H9 (cell line): ENCODE measurements at regions not wholly inside any gene's neighbourhood (a gene's known extent, or its start where the extent isn't known, plus 50 kb on each side); places are given as distances from the start of the nearest gene placed in this dataset.

Experiments used
- DNase-seq: peaks from one replicate; pipeline ENCODE4 v3.0.0-alpha.2; 2017
- H2AFZ ChIP-seq: one replicate; pipeline ENCODE4 v1.6.1; 2013; ENCODE audit warnings: mild to moderate bottlenecking, low read length, control low read depth, moderate library complexity
- H2AK5ac ChIP-seq: 2 replicates; pipeline ENCODE4 v1.6.1; 2013; ENCODE audit warnings: low read length, control low read depth, mixed read lengths; ENCODE audit not compliant: insufficient read length
- H2BK120ac ChIP-seq: one replicate; pipeline ENCODE4 v1.6.1; 2013; ENCODE audit warnings: low read depth, mild to moderate bottlenecking, low read length, control low read depth, inconsistent platforms; ENCODE audit not compliant: poor library complexity, severe bottlenecking
- H2BK12ac ChIP-seq: 2 replicates; pipeline ENCODE4 v1.6.1; 2013; ENCODE audit warnings: low read length, control low read depth, mixed read lengths, low read depth; ENCODE audit not compliant: insufficient read length
- H2BK15ac ChIP-seq: 2 replicates; pipeline ENCODE4 v1.6.1; 2013; ENCODE audit warnings: low read depth, low read length, control low read depth
- H2BK20ac ChIP-seq: one replicate; pipeline ENCODE4 v1.6.1; 2013; ENCODE audit warnings: low read depth, mild to moderate bottlenecking, low read length, control low read depth, inconsistent platforms; ENCODE audit not compliant: poor library complexity, severe bottlenecking
- H2BK5ac ChIP-seq: 2 replicates; pipeline ENCODE4 v1.6.1; 2013; ENCODE audit warnings: low read length, control low read depth, mixed read lengths; ENCODE audit not compliant: insufficient read length
- H3K14ac ChIP-seq: 2 replicates; pipeline ENCODE4 v1.6.1; 2013; ENCODE audit warnings: low read length, control low read depth; ENCODE audit not compliant: insufficient read depth
- H3K18ac ChIP-seq: 2 replicates; pipeline ENCODE4 v1.6.1; 2013; ENCODE audit warnings: low read depth, mild to moderate bottlenecking, mixed read lengths, low read length, control low read depth; ENCODE audit not compliant: insufficient read length
- H3K23ac ChIP-seq: 2 replicates; pipeline ENCODE4 v1.6.1; 2013; ENCODE audit warnings: low read length, control low read depth, mixed read lengths, low read depth; ENCODE audit not compliant: insufficient read length
- H3K23me2 ChIP-seq: 2 replicates; pipeline ENCODE4 v1.6.1; 2013; ENCODE audit warnings: low read depth, mild to moderate bottlenecking, mixed read lengths, low read length, control low read depth; ENCODE audit not compliant: insufficient read length, poor library complexity, severe bottlenecking
- H3K27ac ChIP-seq: 2 replicates; pipeline ENCODE4 v1.5.1; 2013; ENCODE audit warnings: low read length, control low read depth, mixed read lengths, low read depth; ENCODE audit not compliant: insufficient read length
- H3K27me3 ChIP-seq: 2 replicates; pipeline ENCODE4 v1.6.1; 2013; ENCODE audit warnings: low read length, control low read depth, inconsistent platforms; ENCODE audit not compliant: insufficient read depth
- H3K4ac ChIP-seq: 2 replicates; pipeline ENCODE4 v1.6.1; 2013; ENCODE audit warnings: low read depth, mild to moderate bottlenecking, control low read depth, inconsistent platforms, low read length, moderate library complexity
- H3K4me1 ChIP-seq: 2 replicates; pipeline ENCODE4 v1.6.1; 2013; ENCODE audit warnings: low read length, control low read depth, inconsistent platforms; ENCODE audit not compliant: insufficient read depth
- H3K4me2 ChIP-seq: 2 replicates; pipeline ENCODE4 v1.6.1; 2013; ENCODE audit warnings: low read length, control low read depth, mixed read lengths; ENCODE audit not compliant: insufficient read length, insufficient read depth
- H3K56ac ChIP-seq: 2 replicates; pipeline ENCODE4 v1.6.1; 2013; ENCODE audit warnings: low read depth, mild to moderate bottlenecking, mixed read lengths, low read length, control low read depth; ENCODE audit not compliant: insufficient read length
- H3K79me1 ChIP-seq: 2 replicates; pipeline ENCODE4 v1.6.1; 2013; ENCODE audit warnings: low read depth, mild to moderate bottlenecking, moderate library complexity, low read length, control low read depth, inconsistent platforms; ENCODE audit not compliant: insufficient read depth, poor library complexity, severe bottlenecking
- H3K79me2 ChIP-seq: 2 replicates; pipeline ENCODE4 v1.6.1; 2013; ENCODE audit warnings: low read length, control low read depth, inconsistent platforms; ENCODE audit not compliant: insufficient read depth
- H3K9ac ChIP-seq: 2 replicates; pipeline ENCODE4 v1.6.1; 2013; ENCODE audit warnings: low read length, control low read depth, mixed read lengths; ENCODE audit not compliant: insufficient read length; ENCODE audit errors: extremely low read depth
- H3K9me3 ChIP-seq: one replicate; pipeline ENCODE4 v1.6.1; 2013; ENCODE audit warnings: low read depth, low read length, inconsistent platforms; ENCODE audit not compliant: control insufficient read depth
- H3T11ph ChIP-seq: one replicate; pipeline ENCODE4 v1.6.1; 2013; ENCODE audit warnings: mild to moderate bottlenecking, low read length, control low read depth, inconsistent platforms
- H4K20me1 ChIP-seq: one replicate; pipeline ENCODE4 v1.6.1; 2013; ENCODE audit not compliant: control insufficient read depth, insufficient read length, insufficient read depth
- H4K5ac ChIP-seq: 2 replicates; pipeline ENCODE4 v1.6.1; 2013; ENCODE audit warnings: low read depth, mild to moderate bottlenecking, mixed read lengths, low read length, control low read depth; ENCODE audit not compliant: insufficient read length
- H4K8ac ChIP-seq: replicated peaks from 2 replicates; pipeline ENCODE4 v1.6.1; 2013; ENCODE audit warnings: low read length, control low read depth, mixed read lengths, low read depth; ENCODE audit not compliant: insufficient read length
- H4K91ac ChIP-seq: 2 replicates; pipeline ENCODE4 v1.6.1; 2013; ENCODE audit warnings: low read depth, mild to moderate bottlenecking, moderate library complexity, mixed read lengths, low read length, control low read depth; ENCODE audit not compliant: insufficient read length
- H3K27ac Mint-ChIP-seq, 3 experiments: 2 replicates in 2 of 3; 3 replicates in 1 of 3; pipeline ENCODE4 v1.8.0; 2020 to 2021; ENCODE audit warnings: mixed read lengths in 3 of 3, mild to moderate bottlenecking in 1 of 3, moderate library complexity in 1 of 3
- H3K27me3 Mint-ChIP-seq: 2 replicates; pipeline ENCODE4 v1.8.0; 2021; ENCODE audit warnings: low read depth, mild to moderate bottlenecking, moderate library complexity, mixed read lengths
- H3K36me3 Mint-ChIP-seq, 3 experiments: 2 replicates in 2 of 3; 3 replicates in 1 of 3; pipeline ENCODE4 v1.8.0; 2020 to 2021; ENCODE audit warnings: low read depth in 3 of 3, mixed read lengths in 3 of 3; ENCODE audit not compliant: insufficient read depth in 1 of 3
- H3K4me1 Mint-ChIP-seq, 2 experiments: 2 replicates each; pipeline ENCODE4 v1.8.0; 2020; ENCODE audit warnings: mixed read lengths in 2 of 2
- H3K4me3 Mint-ChIP-seq, 2 experiments: 2 replicates in 1 of 2; 3 replicates in 1 of 2; pipeline ENCODE4 v1.8.0; 2020 to 2021; ENCODE audit warnings: mild to moderate bottlenecking in 2 of 2, mixed read lengths in 2 of 2, moderate library complexity in 1 of 2
- H3K9me3 Mint-ChIP-seq, 2 experiments: 2 replicates in 1 of 2; 3 replicates in 1 of 2; pipeline ENCODE4 v1.8.0; 2020; ENCODE audit warnings: mild to moderate bottlenecking in 2 of 2, mixed read lengths in 2 of 2, moderate library complexity in 1 of 2
- WGBS: extraction: QIAGEN DNeasy Blood & Tissue Kit; methylation state at CpG from one replicate; pipeline ENCODE4 v1.1.7; 2013; ENCODE audit warnings: missing lambda C conversion rate, low lambda C conversion rate, mixed read lengths; ENCODE audit not compliant: insufficient read length; ENCODE audit errors: extremely low coverage; 5-methylcytosine and 5-hydroxymethylcytosine counted together
- TF ChIP-seq, protein P1 (sequence below): fragments of 200-600 bp; sonication (generic); conservative IDR thresholded peaks from 3 replicates; pipeline ENCODE4 v1.8.0; 2021; ENCODE audit warnings: antibody characterized with exemption, mild to moderate bottlenecking

DNA sequence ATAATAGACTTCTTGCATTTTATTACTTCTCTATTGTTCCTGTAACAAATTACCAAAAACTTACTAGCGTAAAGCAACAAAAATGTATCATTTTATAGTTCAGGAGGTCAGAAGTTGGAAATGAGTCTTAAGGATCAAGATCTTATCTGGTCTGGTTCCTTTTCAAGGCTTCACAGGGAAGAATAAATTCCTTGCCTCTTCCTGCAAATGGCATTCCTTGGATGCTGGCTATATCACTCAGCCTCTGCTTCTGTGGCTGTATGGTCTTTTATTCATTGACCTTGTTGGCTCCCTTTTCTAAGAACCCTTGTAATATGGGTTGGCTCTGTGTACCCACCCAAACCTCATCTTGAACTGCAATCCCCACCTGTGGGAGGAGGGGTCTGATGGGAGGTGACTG is 478.4 kb upstream of the THBS1 start:
- Histone ChIP-seq H3K4ac (no peak overlapping the region), H3K9me3 (no peaks in the 10 kb centered on the region), H3K18ac (no peak overlapping the region), H4K91ac (no peak overlapping the region), H2AFZ (no peak overlapping the region), H3K23me2 (no peaks in the 10 kb centered on the region), H3K56ac (no peak overlapping the region), H3K79me1 (no peaks in the 10 kb centered on the region), H3K4me1 (no peaks in the 10 kb centered on the region), H3K27ac (no peak overlapping the region), H4K20me1 (no peaks in the 10 kb centered on the region), H2BK5ac (no peak overlapping the region), H3T11ph (no peak overlapping the region), H2AK5ac (no peak overlapping the region), H2BK15ac (no peak overlapping the region), H2BK120ac (no peak overlapping the region), H3K27me3 (no peaks in the 10 kb centered on the region), H3K14ac (no peak overlapping the region), H2BK20ac (no peak overlapping the region), H3K23ac (no peak overlapping the region), H4K5ac (no peak overlapping the region), H3K79me2 (no peaks in the 10 kb centered on the region), H3K9ac (no peak overlapping the region), H4K8ac (no peak overlapping the region), H2BK12ac (no peak overlapping the region), H3K4me2 (no peak overlapping the region)
- Mint-ChIP-seq H3K27me3 (no peaks in the 10 kb centered on the region), H3K4me3 (no peak overlapping the region), H3K36me3 (no peaks in the 10 kb centered on the region), H3K27ac (no peak overlapping the region), H3K4me1 (peaks cover 0 to 5% of the 10 kb centered on the region in 2 experiments; a peak in 2 of 4 replicates), H3K9me3 (no peaks in the 10 kb centered on the region; a peak in 3 of 5 replicates)
- TF ChIP-seq, protein P1, sequence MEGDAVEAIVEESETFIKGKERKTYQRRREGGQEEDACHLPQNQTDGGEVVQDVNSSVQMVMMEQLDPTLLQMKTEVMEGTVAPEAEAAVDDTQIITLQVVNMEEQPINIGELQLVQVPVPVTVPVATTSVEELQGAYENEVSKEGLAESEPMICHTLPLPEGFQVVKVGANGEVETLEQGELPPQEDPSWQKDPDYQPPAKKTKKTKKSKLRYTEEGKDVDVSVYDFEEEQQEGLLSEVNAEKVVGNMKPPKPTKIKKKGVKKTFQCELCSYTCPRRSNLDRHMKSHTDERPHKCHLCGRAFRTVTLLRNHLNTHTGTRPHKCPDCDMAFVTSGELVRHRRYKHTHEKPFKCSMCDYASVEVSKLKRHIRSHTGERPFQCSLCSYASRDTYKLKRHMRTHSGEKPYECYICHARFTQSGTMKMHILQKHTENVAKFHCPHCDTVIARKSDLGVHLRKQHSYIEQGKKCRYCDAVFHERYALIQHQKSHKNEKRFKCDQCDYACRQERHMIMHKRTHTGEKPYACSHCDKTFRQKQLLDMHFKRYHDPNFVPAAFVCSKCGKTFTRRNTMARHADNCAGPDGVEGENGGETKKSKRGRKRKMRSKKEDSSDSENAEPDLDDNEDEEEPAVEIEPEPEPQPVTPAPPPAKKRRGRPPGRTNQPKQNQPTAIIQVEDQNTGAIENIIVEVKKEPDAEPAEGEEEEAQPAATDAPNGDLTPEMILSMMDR, result no peak
- WGBS, result no CpG with 5 or more reads among the region's 1 CpG
- no peak for DNase-seq
